ENCODE measurements at regions not wholly inside any gene's neighbourhood (a gene's known extent, or its start where the extent isn't known, plus 50 kb on each side); places are given as distances from the start of the nearest gene placed in this dataset.

DNA sequence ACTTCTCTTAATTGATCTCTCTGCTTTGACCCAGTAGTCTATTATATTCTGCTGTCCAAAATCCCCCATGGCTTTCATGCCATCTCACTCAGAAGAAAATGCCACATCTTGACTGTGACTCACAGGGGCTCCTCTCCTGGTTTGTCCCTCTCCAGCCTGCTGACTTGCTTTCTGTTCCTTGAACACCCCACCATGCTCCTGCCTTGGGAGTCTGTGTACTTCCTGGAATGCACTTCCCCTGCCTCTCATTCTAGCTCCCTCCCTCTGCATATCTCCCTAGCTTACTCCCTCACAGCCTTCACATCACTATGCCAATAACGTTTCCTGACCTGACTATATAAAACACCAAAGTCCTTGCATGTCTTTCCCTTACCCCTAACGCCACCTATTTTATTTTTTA is 167.2 kb downstream of the TRIB2 start:
- TF ChIP-seq, protein P1, sequence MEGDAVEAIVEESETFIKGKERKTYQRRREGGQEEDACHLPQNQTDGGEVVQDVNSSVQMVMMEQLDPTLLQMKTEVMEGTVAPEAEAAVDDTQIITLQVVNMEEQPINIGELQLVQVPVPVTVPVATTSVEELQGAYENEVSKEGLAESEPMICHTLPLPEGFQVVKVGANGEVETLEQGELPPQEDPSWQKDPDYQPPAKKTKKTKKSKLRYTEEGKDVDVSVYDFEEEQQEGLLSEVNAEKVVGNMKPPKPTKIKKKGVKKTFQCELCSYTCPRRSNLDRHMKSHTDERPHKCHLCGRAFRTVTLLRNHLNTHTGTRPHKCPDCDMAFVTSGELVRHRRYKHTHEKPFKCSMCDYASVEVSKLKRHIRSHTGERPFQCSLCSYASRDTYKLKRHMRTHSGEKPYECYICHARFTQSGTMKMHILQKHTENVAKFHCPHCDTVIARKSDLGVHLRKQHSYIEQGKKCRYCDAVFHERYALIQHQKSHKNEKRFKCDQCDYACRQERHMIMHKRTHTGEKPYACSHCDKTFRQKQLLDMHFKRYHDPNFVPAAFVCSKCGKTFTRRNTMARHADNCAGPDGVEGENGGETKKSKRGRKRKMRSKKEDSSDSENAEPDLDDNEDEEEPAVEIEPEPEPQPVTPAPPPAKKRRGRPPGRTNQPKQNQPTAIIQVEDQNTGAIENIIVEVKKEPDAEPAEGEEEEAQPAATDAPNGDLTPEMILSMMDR (IDR thresholded peaks at IDR 0.05; ENCODE audit: insufficient read depth, low read length): no peak
- no peak for TF ChIP-seq POLR2AphosphoS5 (IDR thresholded peaks at IDR 0.05; ENCODE audit: low read depth)
